ENCODE measurements at regions not wholly inside any gene's neighbourhood (a gene's known extent, or its start where the extent isn't known, plus 50 kb on each side); places are given as distances from the start of the nearest gene placed in this dataset.

GRCh38 chr7:66542528-66543269, 86.0 kb upstream of the KCTD7 start (continued):
- TF ChIP-seq SMC3 (IDR thresholded peaks at IDR 0.05; ENCODE audit: borderline replicate concordance, low read length) (no peak), GATAD2B (conservative IDR thresholded peaks at IDR 0.05; ENCODE audit: low read depth) (no peak), HSF1 (IDR thresholded peaks at IDR 0.05; ENCODE audit: low read depth, low read length) (no peak), RBBP5 (conservative IDR thresholded peaks at IDR 0.05) (no peak)

- no peaks in the 10 kb centered on the region for H4K20me1 ChIP-seq (ENCODE audit: control insufficient read depth, insufficient read depth)
- DNase-seq (ENCODE audit: low read depth, low spot score) (no peak), FAIRE-seq (no peak), ATAC-seq (no peak)
- H3K4me1 ChIP-seq (ENCODE audit: control insufficient read depth, insufficient read depth, low read length), result no peaks in the 10 kb centered on the region
- no peak overlapping the region for H2AFZ ChIP-seq (ENCODE audit: control insufficient read depth, low read depth, low read length)
- no peak overlapping the region for H3K4me3 ChIP-seq
- no peaks in the 10 kb centered on the region for H3K9me3 ChIP-seq (replicated peaks; ENCODE audit: control insufficient read depth, insufficient read depth, low read length)
- 83% methylated on average over 6 of the region's 6 CpGs for WGBS (ENCODE audit: insufficient coverage, insufficient replicate concordance, low lambda C conversion rate, missing lambda C conversion rate)
- H3K27me3 ChIP-seq (replicated peaks in 1 of 2; ENCODE audit: control insufficient read depth in 2 of 2, insufficient read depth in 2 of 2, low read length in 1 of 2), result no peaks in the 10 kb centered on the region
- H3K79me2 ChIP-seq (ENCODE audit: control insufficient read depth, insufficient read depth, low read length), result no peaks in the 10 kb centered on the region
- no peak overlapping the region for H3K4me2 ChIP-seq (ENCODE audit: control insufficient read depth, insufficient read depth)
- ChIA-PET SMC1A (ENCODE audit: uncharacterized antibody, unreplicated experiment) (no interaction called here), POLR2A (no interaction called here), RAD21 (ENCODE audit: unreplicated experiment) (no interaction called here), CTCF (interaction anchor here (1.3 kb wide), 1 partner anchor 519 kb away, joined by 3 read pairs; no protein-coding TSS in a partner anchor)
- BruUV-seq (replicated peaks), result no TSS peak
- in situ Hi-C loops (cut with MboI), result no loop called here
- intact Hi-C loops (cut with micrococcal nuclease; ENCODE audit: unreplicated experiment), result no loop called here
- no peak overlapping the region for H3K27ac ChIP-seq (ENCODE audit: control insufficient read depth, insufficient read depth)
- H3K36me3 ChIP-seq (ENCODE audit: control insufficient read depth in 2 of 2, insufficient read depth in 2 of 2, low read length in 1 of 2), result peaks cover 11 to 12% of the 10 kb centered on the region in 2 experiments; a peak in 3 of 4 replicates
- H3K9ac ChIP-seq (ENCODE audit: control insufficient read depth, insufficient read depth, low read length), result no peak overlapping the region
- TF ChIP-seq, protein P1, sequence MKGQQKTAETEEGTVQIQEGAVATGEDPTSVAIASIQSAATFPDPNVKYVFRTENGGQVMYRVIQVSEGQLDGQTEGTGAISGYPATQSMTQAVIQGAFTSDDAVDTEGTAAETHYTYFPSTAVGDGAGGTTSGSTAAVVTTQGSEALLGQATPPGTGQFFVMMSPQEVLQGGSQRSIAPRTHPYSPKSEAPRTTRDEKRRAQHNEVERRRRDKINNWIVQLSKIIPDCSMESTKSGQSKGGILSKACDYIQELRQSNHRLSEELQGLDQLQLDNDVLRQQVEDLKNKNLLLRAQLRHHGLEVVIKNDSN (IDR thresholded peaks at IDR 0.05; ENCODE audit: borderline replicate concordance, extremely low read length, insufficient read depth, low read depth, low read length), result no peak
- no peak for TF ChIP-seq POU2F2 (IDR thresholded peaks at IDR 0.05; ENCODE audit: borderline replicate concordance, low read depth, low read length)
- TF ChIP-seq POLR2AphosphoS2 (IDR thresholded peaks at IDR 0.05; ENCODE audit: low read depth, low read length), result no peak
- TF ChIP-seq GATAD2B (conservative IDR thresholded peaks at IDR 0.05; ENCODE audit: low read depth), result no peak
- TF ChIP-seq RELB (IDR thresholded peaks at IDR 0.05; ENCODE audit: low read depth), result no peak
- TF ChIP-seq YY1 (IDR thresholded peaks at IDR 0.05; ENCODE audit: low read depth, low read length), result no peak
- TF ChIP-seq RFX5 (IDR thresholded peaks at IDR 0.05; ENCODE audit: low read depth, low read length), result no peak
- no peak for TF ChIP-seq MLLT1 (IDR thresholded peaks at IDR 0.05)
- TF ChIP-seq BHLHE40 (IDR thresholded peaks at IDR 0.05; ENCODE audit: borderline replicate concordance in 1 of 2, low read depth in 2 of 2, low read length in 1 of 2), result no peak
- no peak for TF ChIP-seq STAT3 (IDR thresholded peaks at IDR 0.05; ENCODE audit: low read depth, low read length)
- TF ChIP-seq STAT1 (conservative IDR thresholded peaks at IDR 0.05), result no peak
- no peak for TF ChIP-seq SREBF1 (IDR thresholded peaks at IDR 0.05; ENCODE audit: low read length)
- no peak for TF ChIP-seq ZZZ3 (IDR thresholded peaks at IDR 0.05; ENCODE audit: control insufficient read depth, insufficient read length, low read depth)
- TF ChIP-seq WRNIP1 (IDR thresholded peaks at IDR 0.05; ENCODE audit: borderline replicate concordance, low read depth, low read length), result no peak
- TF ChIP-seq BRCA1 (IDR thresholded peaks at IDR 0.05; ENCODE audit: low read depth, low read length), result no peak
- TF ChIP-seq ZNF622 (IDR thresholded peaks at IDR 0.05), result no peak
Observed at GRCh38 chr7:66549466-66549865, 79.2 kb upstream of the KCTD7 start.

Measured in GM12878 (cell line).